ENCODE measurements at regions not wholly inside any gene's neighbourhood (a gene's known extent, or its start where the extent isn't known, plus 50 kb on each side); places are given as distances from the start of the nearest gene placed in this dataset.

GRCh38 chrX:26411045-26411444, 195.1 kb downstream of the MAGEB5 start:
- no peak for DNase-seq (ENCODE audit: low read depth in 2 of 2, low spot score in 1 of 2)

- no peak for DNase-seq (ENCODE audit: low read depth in 2 of 2, low spot score in 1 of 2)
Observed at GRCh38 chrX:26409636-26410035, 193.7 kb downstream of the MAGEB5 start.

DNA sequence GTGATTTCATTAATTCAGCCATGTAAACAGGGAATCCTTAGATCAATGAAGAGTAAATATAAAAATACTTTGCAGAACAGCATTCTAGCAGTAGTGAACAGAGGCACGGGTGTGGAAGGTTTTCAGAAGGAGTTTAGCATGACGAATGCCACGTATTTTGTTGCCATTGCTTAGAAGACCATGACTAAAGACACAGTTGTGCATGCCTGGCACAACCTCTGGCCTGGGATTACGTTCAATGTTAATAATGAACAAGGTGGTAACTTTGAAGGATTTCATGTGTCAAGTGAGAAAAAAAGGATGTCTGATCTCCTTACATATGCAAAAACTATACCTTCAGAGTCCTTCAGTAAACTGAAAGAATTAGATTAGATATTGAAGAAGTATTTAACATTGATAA, 171.9 kb downstream of the MAGEB5 start:
- no peak for DNase-seq (ENCODE audit: low read depth in 2 of 2, low spot score in 1 of 2)

GRCh38 chrX:26376037-26376708, 160.2 kb downstream of the MAGEB5 start:
- no peak for DNase-seq (ENCODE audit: low read depth in 2 of 2, low spot score in 1 of 2)

DNA sequence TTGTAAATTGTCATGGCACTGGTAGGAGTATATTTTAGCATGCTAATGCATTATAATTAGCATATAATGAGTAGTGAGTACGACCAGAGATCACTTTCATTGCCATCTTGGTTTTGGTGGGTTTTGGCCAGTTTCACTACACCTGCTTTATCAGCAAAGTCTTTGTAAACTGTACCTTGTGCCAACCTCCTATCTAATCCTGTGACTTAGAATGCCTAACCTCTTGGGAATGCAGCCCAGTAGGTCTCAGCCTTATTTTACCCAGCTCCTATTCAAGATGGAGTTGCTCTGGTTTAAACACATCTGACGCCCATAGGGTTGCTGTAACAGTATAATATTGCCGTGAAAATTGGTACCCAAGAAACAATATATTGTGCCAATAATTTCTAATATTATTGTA, 159.4 kb downstream of the MAGEB5 start:
- no peak for DNase-seq (ENCODE audit: low read depth in 2 of 2, low spot score in 1 of 2)

- DNase-seq (ENCODE audit: low read depth in 2 of 2, low spot score in 1 of 2): no peak
Observed at GRCh38 chrX:26373829-26374228, 157.9 kb downstream of the MAGEB5 start.

DNA sequence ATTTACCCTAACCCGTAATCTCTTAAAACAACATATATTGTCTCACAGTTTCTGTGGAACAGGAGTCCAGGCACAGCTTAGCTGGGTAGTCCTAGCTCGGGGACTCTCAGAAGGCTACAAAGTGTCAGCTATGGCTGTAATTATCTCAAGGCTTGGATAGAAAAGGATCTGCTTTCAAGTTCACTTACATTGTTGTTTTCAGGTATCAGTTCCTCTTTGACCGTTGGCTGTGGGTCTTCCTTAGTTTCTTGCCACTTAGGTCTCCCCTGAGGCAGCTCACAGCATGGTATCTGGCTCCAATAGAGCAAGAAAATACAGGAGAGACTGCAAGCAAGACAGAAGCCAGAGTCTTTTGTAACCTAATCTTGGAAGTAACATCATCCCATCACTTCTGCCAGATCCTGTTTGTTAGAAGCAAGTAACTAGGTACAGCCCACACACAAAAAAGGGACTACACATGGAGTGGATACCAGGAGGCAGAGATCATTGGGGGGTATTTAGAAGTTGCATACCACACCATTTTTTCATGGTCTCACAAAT, 137.0 kb downstream of the MAGEB5 start:
- DNase-seq (ENCODE audit: low read depth in 2 of 2, low spot score in 1 of 2): no peak

DNA sequence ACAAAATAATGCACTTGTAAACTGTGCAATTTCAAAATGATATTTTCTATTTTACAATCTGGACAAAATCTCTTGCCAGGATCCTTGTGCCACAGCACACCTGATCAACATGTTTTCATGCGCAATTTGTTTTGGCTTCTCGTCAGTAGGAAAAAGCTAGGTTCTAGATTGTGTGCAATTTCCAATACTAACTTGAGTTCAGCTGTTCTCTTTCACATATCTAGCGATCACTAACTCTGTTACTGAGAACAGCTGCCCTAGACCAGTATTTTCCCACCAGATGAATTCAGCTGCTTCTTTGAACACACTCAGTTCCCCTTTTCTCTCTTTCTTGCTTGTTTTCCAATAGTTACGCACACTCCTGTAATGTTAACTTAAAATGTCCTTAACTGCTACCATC, 131.2 kb downstream of the MAGEB5 start:
- DNase-seq (ENCODE audit: low read depth in 2 of 2, low spot score in 1 of 2): no peak

DNA sequence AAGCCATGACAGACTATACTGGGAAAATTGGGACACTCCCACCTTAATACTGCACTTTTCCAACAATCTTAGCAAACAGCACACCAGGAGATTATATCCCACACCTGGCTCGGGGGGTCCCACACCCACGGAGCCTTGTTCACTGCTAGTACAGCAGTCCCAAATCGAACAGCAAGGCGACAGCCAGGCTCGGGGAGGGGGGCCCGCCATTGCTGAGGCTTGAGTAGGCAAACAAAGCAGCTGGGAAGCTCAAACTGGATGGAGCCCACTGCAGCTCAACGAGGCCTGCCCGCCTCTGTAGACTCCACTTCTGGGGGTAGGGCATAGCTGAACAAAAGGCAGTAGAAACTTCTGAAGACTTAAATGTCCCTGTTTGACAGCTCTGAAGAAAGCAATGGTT, 118.3 kb downstream of the MAGEB5 start:
- DNase-seq (ENCODE audit: low read depth in 2 of 2, low spot score in 1 of 2): no peak

- no peak for DNase-seq (ENCODE audit: low read depth in 2 of 2, low spot score in 1 of 2)
Observed at GRCh38 chrX:26328608-26329319, 112.8 kb downstream of the MAGEB5 start.

- DNase-seq (ENCODE audit: low read depth in 2 of 2, low spot score in 1 of 2): no peak
Observed at GRCh38 chrX:26309262-26309661, 93.3 kb downstream of the MAGEB5 start.

- no peak for DNase-seq (ENCODE audit: low read depth in 2 of 2, low spot score in 1 of 2)
Observed at GRCh38 chrX:26295425-26295824, 79.5 kb downstream of the MAGEB5 start.

DNA sequence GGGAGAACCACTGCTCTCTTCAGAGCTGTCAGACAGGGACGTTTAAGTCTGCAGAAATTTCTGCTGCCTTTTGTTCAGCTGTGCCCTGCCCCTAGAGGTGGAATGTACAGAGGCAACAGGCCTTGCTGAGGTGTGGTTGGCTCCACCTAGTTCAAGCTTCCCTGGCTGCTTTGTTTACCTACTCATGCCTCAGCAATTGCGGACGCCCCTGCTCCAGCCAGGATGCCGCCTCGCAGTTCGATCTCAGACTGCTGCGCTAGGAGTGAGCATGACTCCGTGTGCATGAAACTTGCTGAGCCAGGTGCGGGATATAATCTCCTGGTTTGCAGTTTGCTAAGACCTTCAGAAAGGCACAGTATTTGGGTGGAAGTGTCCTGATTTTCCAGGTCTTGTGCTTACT, 70.9 kb downstream of the MAGEB5 start:
- no peak for DNase-seq (ENCODE audit: low read depth in 2 of 2, low spot score in 1 of 2)
